Keratinocyte (primary cell): ENCODE measurements at regions not wholly inside any gene's neighbourhood (a gene's known extent, or its start where the extent isn't known, plus 50 kb on each side); places are given as distances from the start of the nearest gene placed in this dataset.

Experiments
- DNase-seq: peaks from one replicate; pipeline ENCODE4 v3.0.0-alpha.2; 2011; ENCODE audit warnings: low read depth, missing footprints, low spot score
- FAIRE-seq: peaks from 2 replicates; lab custom pipeline; 2011; peaks lifted over from hg19 to GRCh38; lab: Jason Lieb, UNC
- H2AFZ ChIP-seq: 2 replicates; pipeline ENCODE4 v1.6.0; 2012; ENCODE audit warnings: low read length, control low read depth, inconsistent platforms; ENCODE audit not compliant: control insufficient read depth
- H3K27ac ChIP-seq: 2 replicates; pipeline ENCODE4 v1.5.1; 2011; ENCODE audit warnings: low read length; ENCODE audit not compliant: control insufficient read depth, insufficient read depth
- H3K27me3 ChIP-seq: 3 replicates; pipeline ENCODE4 v1.6.0; 2011; ENCODE audit warnings: low read length; ENCODE audit not compliant: control insufficient read depth, insufficient read depth; ENCODE audit errors: extremely low read depth
- H3K36me3 ChIP-seq, 2 experiments: 2 replicates in 1 of 2; 3 replicates in 1 of 2; pipeline ENCODE4 v1.5.1; 2011; ENCODE audit warnings: low read length in 2 of 2, mild to moderate bottlenecking in 1 of 2; ENCODE audit not compliant: control insufficient read depth in 2 of 2, insufficient read depth in 2 of 2; ENCODE audit errors: extremely low read depth in 1 of 2
- H3K4me1 ChIP-seq: 3 replicates; pipeline ENCODE4 v1.5.1; 2011; ENCODE audit warnings: low read length; ENCODE audit not compliant: control insufficient read depth, insufficient read depth; ENCODE audit errors: extremely low read depth
- H3K4me2 ChIP-seq: 3 replicates; pipeline ENCODE4 v1.6.0; 2011; ENCODE audit warnings: low read depth, low read length; ENCODE audit not compliant: control insufficient read depth, insufficient read depth; ENCODE audit errors: extremely low read depth
- H3K4me3 ChIP-seq, 3 experiments: fragments of 200-600 bp in 1 of 3; sonication (generic) in 1 of 3; 2 replicates in 2 of 3; 3 replicates in 1 of 3; pipeline ENCODE4 v1.5.1; 2011 to 2016; ENCODE audit warnings: low read length in 3 of 3, mild to moderate bottlenecking in 3 of 3, control low read depth in 2 of 3, inconsistent platforms in 1 of 3, low read depth in 1 of 3, mixed read lengths in 1 of 3, mixed run types in 1 of 3, moderate library complexity in 1 of 3; ENCODE audit not compliant: control insufficient read depth in 2 of 3, insufficient read depth in 2 of 3; ENCODE audit errors: extremely low read depth in 1 of 3
- H3K79me2 ChIP-seq: 2 replicates; pipeline ENCODE4 v1.6.0; 2012; ENCODE audit warnings: low read length; ENCODE audit not compliant: control insufficient read depth, insufficient read depth
- H3K9ac ChIP-seq: 3 replicates; pipeline ENCODE4 v1.6.0; 2011; ENCODE audit warnings: low read length; ENCODE audit not compliant: control insufficient read depth, insufficient read depth; ENCODE audit errors: extremely low read depth
- H3K9me1 ChIP-seq: 3 replicates; pipeline ENCODE4 v1.6.0; 2011; ENCODE audit warnings: low read length; ENCODE audit not compliant: control insufficient read depth, insufficient read depth; ENCODE audit errors: extremely low read depth
- H3K9me3 ChIP-seq: 2 replicates; pipeline ENCODE4 v1.5.1; 2012; ENCODE audit warnings: low read depth, low read length; ENCODE audit not compliant: control insufficient read depth
- H4K20me1 ChIP-seq: 3 replicates; pipeline ENCODE4 v1.6.0; 2011; ENCODE audit warnings: low read length; ENCODE audit not compliant: control insufficient read depth, insufficient read depth; ENCODE audit errors: extremely low read depth
- CTCF ChIP-seq, 3 experiments: IDR thresholded peaks in 1 of 3; conservative IDR thresholded peaks in 1 of 3; optimal IDR thresholded peaks in 1 of 3; 2 replicates in 2 of 3; 3 replicates in 1 of 3; pipeline versions ENCODE3 to v1.5.1; 2011; ENCODE audit warnings: low read length in 3 of 3, mild to moderate bottlenecking in 3 of 3, moderate library complexity in 2 of 3, control low read depth in 1 of 3, inconsistent platforms in 1 of 3; ENCODE audit not compliant: insufficient read depth in 2 of 3; ENCODE audit errors: extremely low read depth in 1 of 3
- EZH2 ChIP-seq: IDR thresholded peaks from one replicate; pipeline ENCODE4 v1.6.1; 2012; ENCODE audit warnings: inconsistent platforms, mild to moderate bottlenecking, low read length, moderate library complexity
- dilution Hi-C: fragments of 300-500 bp; cut with MboI; formaldehyde crosslinking; loops from one replicate; pipeline ENCODE4 v1.7.0; 2020; ENCODE audit warnings: low sequenced_read_pairs; ENCODE audit not compliant: extremely low pct_ligation_motif_present

GRCh38 chrX:88526385-88526784 is 220.6 kb upstream of the CPXCR1 start:
- dilution Hi-C loops = no loop called here
- Histone ChIP-seq H4K20me1 (no peaks in the 10 kb centered on the region), H3K4me3 (no peak overlapping the region), H3K36me3 (no peaks in the 10 kb centered on the region), H3K4me2 (no peak overlapping the region), H2AFZ (no peak overlapping the region), H3K27ac (no peak overlapping the region), H3K9me1 (no peaks in the 10 kb centered on the region), H3K9me3 (no peaks in the 10 kb centered on the region), H3K4me1 (no peaks in the 10 kb centered on the region), H3K9ac (no peak overlapping the region), H3K27me3 (no peaks in the 10 kb centered on the region), H3K79me2 (no peaks in the 10 kb centered on the region)
- FAIRE-seq = no peak
- no peak for DNase-seq
- no peak for TF ChIP-seq CTCF (optimal IDR thresholded peaks at IDR 0.05 in 1 of 3, IDR thresholded peaks at IDR 0.05 in 1 of 3, conservative IDR thresholded peaks at IDR 0.05 in 1 of 3; ENCODE audit: extremely low read depth in 1 of 3, insufficient read depth in 2 of 3, low read length in 3 of 3)
- no peak for TF ChIP-seq EZH2

- Histone ChIP-seq H3K4me2 (no peak overlapping the region), H3K9ac (no peak overlapping the region), H3K79me2 (no peaks in the 10 kb centered on the region), H3K27ac (no peak overlapping the region), H2AFZ (no peak overlapping the region), H3K27me3 (no peaks in the 10 kb centered on the region), H3K4me3 (no peak overlapping the region), H3K9me1 (no peaks in the 10 kb centered on the region), H4K20me1 (no peaks in the 10 kb centered on the region), H3K36me3 (no peaks in the 10 kb centered on the region), H3K4me1 (no peaks in the 10 kb centered on the region), H3K9me3 (no peaks in the 10 kb centered on the region)
- TF ChIP-seq EZH2 = no peak
- no peak for TF ChIP-seq CTCF (optimal IDR thresholded peaks at IDR 0.05 in 1 of 3, IDR thresholded peaks at IDR 0.05 in 1 of 3, conservative IDR thresholded peaks at IDR 0.05 in 1 of 3; ENCODE audit: extremely low read depth in 1 of 3, insufficient read depth in 2 of 3, low read length in 3 of 3)
- FAIRE-seq = no peak
- no peak for DNase-seq
- dilution Hi-C loops = no loop called here
These were observed 188.6 kb upstream of the CPXCR1 start for GRCh38 chrX:88558421-88558820.
